ENCODE measurements at regions not wholly inside any gene's neighbourhood (a gene's known extent, or its start where the extent isn't known, plus 50 kb on each side); places are given as distances from the start of the nearest gene placed in this dataset.

GRCh38 chr11:35047769-35048168 is 91.2 kb upstream of the CD44 start:
- TF ChIP-seq CTCF (IDR thresholded peaks at IDR 0.05) (no peak), POLR2A (IDR thresholded peaks at IDR 0.05) (no peak)
